Stimulated activated CD4-positive, alpha-beta T cell treated with anti-CD3 and anti-CD28 coated beads, TNF-alpha, amount 100 ng/mL, for 24 hours (primary cell): ENCODE measurements at regions not wholly inside any gene's neighbourhood (a gene's known extent, or its start where the extent isn't known, plus 50 kb on each side); places are given as distances from the start of the nearest gene placed in this dataset.

Experiments used
- DNase-seq, 3 experiments: peaks; one replicate each; pipeline ENCODE4 v3.0.0-alpha.2; 2020; ENCODE audit warnings: low read depth in 3 of 3

GRCh38 chr22:27138471-27138870 lies 481.1 kb downstream of the MIAT start:
- DNase-seq: no peak

DNA sequence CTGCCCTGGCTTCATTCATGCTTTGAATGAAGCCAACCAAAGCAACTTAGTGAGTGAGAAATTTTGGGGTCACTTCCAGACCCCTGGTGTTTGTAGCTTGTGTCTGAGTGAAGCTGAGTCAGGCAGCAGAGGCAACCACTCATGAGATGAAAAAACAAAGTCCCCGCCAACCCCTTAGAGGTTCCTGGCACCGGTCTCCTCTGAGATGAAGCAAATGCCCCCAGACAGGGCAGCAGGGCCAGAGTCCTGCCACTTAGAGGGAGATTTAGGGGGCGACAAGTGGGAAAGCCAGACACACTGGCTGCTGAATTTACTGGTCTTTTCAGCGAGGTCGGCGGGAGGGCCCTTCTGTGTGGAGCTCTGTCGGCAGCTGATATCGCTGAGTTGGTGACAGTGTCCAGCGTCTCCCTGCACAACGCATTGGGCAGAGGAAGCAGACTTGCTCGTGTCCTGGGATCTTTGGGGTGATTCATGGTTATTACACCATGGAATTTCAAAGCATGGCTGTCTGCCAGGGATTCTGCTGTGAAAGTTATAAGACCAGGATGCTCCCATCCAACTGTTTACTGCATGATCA lies 482.6 kb downstream of the MIAT start:
- DNase-seq: no peak

GRCh38 chr22:27142286-27142685 lies 484.9 kb downstream of the MIAT start:
- no peak for DNase-seq

DNA sequence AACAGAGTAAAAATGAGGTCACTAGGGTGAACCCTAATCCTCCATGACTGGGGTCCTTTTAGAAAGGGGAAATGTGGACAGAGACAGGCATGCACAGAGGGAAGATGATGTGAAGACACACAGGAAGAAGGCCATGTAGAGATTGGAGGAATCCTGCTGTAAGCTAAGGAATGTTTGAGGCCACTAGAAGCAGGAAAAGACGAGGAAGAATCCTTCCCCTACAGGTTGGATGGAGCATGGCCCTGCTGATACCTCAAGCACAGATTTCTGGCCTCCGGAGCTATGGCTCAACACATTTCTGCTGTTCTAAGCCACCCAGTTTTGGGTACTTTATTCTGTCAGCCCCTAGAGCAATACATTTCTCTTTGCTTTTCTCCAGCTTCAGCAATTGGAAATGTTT lies 486.9 kb downstream of the MIAT start:
- no peak for DNase-seq

DNA sequence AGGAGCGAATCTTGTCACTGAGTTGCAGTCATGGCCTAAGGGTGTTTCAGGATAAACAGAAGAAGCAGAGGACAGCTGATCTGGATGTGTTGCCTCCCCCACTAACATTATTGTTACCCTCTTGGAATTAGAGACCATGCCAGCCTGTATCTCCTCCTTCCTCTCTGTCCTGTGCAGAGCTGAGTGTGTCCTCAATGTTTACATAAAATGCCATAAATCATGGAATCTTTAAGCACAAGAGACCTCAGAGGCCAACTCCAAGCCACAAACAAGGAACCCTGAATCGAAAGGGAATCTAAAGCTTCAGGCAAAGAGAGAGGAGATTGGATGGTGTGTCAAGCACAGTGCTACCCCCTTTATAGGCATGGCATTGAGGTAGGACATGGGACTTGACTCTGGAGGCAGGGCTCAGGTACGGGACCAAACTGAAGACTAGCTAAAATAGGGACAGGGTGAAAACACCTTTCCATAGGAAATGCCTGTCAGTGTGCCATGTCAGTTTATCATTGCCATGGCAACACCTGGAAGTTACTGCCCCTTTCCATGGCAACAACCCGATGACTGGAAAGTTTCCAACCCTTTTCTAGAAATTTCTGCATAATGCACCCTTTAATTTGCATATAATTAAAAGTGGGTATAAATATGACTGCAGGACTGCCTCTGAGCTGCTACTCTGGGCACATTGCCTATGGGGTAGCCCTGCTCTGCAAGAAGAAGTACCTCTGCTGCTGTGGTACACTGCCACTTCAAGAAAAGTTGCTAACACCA lies 489.7 kb downstream of the MIAT start:
- DNase-seq: no peak

- no peak for DNase-seq
Measured at GRCh38 chr22:27148055-27148454, 490.7 kb downstream of the MIAT start.

DNA sequence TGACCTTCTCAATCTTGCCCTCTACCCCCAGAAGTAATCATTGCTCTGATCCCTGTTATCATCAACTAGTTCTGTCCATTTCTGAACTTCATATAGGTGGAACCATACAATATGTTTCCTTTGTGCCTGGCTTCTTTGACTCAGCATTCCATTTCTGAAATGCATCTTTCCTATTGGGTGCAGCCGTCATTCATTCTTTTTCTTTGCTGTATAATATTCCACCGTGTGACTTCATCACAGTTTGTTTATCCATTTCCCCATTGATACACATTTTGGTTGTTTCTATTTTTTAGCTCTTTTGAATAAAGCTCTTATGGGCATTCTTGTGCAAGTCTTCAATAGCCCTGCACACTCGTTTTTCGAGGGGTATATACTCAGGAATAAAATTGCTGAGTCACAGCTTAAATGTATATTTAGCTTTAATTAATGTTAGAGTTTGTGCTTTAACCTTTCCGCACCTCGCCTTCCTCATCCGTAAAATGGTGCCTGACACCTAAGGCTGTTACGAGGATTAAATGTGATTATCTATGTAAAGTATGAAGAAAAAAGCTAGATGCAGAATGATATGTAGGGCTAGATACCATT lies 491.6 kb downstream of the MIAT start:
- DNase-seq: no peak

GRCh38 chr22:27149921-27150543 lies 492.6 kb downstream of the MIAT start:
- DNase-seq: no peak

GRCh38 chr22:27150544-27150941 lies 493.2 kb downstream of the MIAT start:
- no peak for DNase-seq

DNA sequence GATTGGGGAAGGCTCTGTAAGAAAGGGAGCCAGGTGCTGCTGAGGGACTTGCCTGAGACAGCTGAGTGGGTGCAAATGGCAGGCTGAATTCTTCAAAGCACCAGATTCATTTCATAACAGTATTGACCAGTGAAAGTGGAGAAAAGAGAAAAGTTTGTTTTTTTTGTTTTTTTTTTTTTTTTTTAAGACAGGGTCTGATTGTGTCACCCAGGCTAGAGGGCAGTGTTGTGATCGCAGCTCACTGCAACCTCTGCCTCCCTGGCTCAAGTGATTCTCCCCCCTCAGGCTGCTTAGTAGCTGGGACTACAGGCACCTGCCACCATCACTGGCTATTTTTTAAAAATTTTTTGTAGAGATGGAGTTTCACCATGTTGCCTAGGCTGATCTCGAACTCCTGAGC lies 494.0 kb downstream of the MIAT start:
- DNase-seq: no peak

GRCh38 chr22:27152033-27152432 lies 494.6 kb downstream of the MIAT start:
- no peak for DNase-seq

DNA sequence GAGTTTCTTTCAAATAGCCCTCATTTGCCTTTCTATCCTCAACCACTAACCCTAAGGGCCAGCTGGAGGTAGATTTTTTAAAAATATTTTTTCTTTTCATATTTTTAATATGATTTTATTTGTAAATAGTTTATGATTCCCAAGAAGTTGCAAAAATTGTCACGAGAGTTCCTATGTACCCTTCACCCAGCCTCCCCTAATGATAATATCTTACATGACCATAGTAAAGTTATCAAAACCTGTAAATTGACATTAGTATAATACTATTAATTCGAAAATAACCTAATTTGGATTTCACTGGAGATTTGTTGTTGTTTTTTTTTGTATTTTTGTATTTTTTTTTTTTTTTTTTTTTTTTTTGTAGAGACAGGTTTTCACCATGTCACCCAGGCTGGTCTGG lies 495.5 kb downstream of the MIAT start:
- no peak for DNase-seq

GRCh38 chr22:27153386-27153785 lies 496.0 kb downstream of the MIAT start:
- DNase-seq: no peak

DNA sequence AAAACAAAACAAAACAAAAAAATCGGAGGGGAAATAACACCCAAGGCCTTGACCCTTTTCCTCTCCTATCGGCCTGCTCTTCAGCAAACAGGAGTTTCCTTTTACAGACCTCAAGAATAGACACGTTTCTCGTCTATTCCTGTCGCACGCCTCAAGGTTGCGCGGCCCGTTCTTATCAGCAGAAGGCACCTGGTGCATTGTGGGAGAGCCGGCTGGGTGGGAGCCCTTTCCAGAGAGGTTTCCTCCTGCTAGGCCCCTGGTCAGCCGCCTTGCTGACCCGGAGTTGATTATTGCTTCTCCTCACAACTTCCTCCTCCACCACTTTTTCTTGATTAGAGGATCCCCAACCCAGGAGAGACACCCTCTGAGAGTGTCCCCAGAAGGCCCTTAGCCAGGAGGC lies 497.3 kb downstream of the MIAT start:
- no peak for DNase-seq

DNA sequence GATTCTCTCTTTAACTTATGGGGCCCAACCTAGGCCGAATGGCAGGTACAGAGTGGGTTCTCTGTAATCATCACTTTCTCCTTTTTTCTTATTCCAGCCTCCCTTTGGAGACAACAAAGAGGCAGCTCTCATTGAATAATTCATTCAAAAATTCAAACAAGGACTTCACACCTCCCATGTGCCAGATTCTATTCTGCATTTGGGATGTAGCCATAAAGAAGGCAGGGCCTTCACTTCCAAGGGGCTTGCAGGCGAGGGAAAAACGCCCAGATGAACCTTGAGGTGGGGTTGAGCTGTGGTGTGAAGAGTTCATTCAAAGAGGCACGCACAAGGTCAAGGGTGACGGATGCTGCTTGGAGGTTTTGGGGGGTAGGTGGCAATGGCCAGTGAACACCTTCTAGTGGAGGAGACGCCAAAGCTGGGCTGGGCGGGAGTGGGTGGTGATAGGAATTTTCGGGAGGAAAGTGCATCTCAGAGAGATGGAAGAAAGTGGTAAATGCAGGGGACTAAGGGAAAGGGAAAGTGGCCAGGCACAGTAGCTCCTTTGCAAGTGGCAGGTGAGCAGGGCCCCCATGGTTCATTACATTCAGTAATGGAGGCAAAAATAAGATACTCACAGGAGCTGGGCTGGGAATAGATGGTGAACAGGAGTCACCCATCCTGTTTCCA lies 499.6 kb downstream of the MIAT start:
- DNase-seq: no peak

- no peak for DNase-seq
Measured at GRCh38 chr22:27157666-27158370, 500.4 kb downstream of the MIAT start.

DNA sequence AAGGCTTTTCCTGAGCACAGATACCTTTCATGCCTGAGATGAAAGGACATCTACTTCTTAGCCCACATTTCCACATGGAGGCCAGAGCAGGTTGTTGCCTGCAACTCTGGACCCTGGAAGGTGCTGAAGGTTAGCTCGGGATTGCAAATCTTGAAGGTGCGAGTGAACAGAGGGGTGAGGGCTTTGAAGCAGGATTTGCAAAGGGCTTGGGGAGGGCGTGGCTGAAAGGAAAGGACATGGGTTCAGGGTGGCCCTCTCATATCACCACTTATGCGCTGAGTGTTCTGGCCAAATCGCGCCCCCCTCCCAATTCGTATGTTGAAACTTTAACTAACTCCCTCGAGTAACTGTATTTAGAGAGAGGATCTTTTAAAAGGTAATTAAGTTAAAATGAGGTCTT lies 501.6 kb downstream of the MIAT start:
- DNase-seq: no peak

GRCh38 chr22:27159716-27160295 lies 502.4 kb downstream of the MIAT start:
- DNase-seq: no peak

DNA sequence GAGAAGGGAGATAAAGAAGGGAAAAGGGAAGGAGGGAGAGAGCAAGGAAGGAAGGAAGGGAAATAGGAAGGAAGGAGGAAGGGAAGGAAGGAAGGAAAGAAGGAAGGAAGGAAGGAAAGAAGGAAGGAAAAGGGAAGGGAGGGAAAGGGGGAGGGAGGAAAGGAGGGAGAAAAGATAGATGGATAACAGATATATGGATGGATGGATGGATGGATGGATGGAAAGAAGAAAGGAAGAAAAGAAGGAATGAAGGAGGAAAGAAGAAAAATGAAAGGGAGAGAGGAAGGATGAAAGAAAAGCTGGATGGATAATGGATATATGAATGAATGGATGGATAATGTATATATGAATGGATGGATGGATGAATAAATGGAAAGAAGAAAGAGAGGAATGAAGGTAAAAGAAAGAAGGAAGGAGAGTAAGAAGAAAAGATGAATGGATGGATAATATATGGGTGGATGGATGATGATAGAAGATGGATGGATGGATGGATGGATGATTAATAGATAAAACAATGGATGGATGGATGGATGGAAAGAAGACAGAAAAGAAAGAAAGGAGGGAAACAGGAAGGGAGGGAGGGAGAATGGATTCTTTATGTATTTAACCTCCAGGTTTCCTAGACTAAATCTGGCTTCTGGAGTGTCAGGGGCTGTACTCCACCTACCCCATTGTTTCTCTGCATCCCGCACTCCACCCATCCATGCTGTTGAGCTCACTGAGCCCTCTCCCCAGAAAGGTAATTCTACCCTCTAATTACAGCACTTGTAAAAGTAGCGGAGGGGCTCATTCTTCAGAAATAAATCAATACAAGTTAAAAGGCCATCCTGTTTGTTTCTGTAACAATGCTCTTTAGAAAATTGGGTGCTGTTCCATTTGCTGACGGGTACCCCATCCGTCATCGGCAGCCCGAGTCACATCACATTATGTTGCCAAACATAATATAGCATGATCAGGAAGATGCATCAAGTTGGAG lies 506.1 kb downstream of the MIAT start:
- no peak for DNase-seq
